HCT116 (cell line): ENCODE measurements at regions not wholly inside any gene's neighbourhood (a gene's known extent, or its start where the extent isn't known, plus 50 kb on each side); places are given as distances from the start of the nearest gene placed in this dataset.

Experiments used
- ATAC-seq: fragments of 200-7000 bp; cut with Tn5 transposase; 2 replicates; pipeline ENCODE4 v1.9.1; 2020; ENCODE audit warnings: mild to moderate bottlenecking, moderate library complexity
- BruUV-seq: library from RNA; stranded (reverse); fragments of 400-500 nt; replicated peaks from 2 replicates; lab custom pipeline; 2021; lab: Mats Ljungman, UMichigan
- CTCF ChIA-PET: fragments of 300-600 bp; sonication (Branson Sonifier 250); formaldehyde crosslinking; loops from one replicate; lab custom pipeline; 2021; ENCODE audit warnings: antibody characterized with exemption; lab: Charles Lee
- POLR2A ChIA-PET: fragments of 300-600, 350-600 bp; sonication (Branson Sonifier 250); formaldehyde crosslinking; loops from one replicate; lab custom pipeline; 2021; ENCODE audit warnings: antibody characterized with exemption; lab: Charles Lee
- RAD21 ChIA-PET, 2 experiments: fragments of 300-600 bp; sonication (Branson Sonifier 250); formaldehyde crosslinking; loops; one replicate each; lab custom pipeline; 2023; ENCODE audit warnings: low total read pairs in 2 of 2; ENCODE audit not compliant: uncharacterized antibody in 2 of 2, unreplicated experiment in 2 of 2, low non-redundant PET in 1 of 2; lab: Charles Lee
- DNase-seq: peaks from one replicate; pipeline ENCODE4 v3.0.0-alpha.2; 2010; ENCODE audit warnings: low read depth, low spot score
- H2AFZ ChIP-seq: fragments of 200-600 bp; shearing (Covaris generic), sonication (generic); 2 replicates; pipeline ENCODE4 v1.6.1; 2017; ENCODE audit warnings: low read depth, mixed run types, mixed read lengths, antibody characterized with exemption, low read length; ENCODE audit not compliant: poor library complexity, severe bottlenecking
- H3K27ac ChIP-seq: 2 replicates; pipeline ENCODE4 v1.5.1; 2012; ENCODE audit warnings: low read depth, low read length
- H3K27me3 ChIP-seq: fragments of 200-600 bp; sonication (generic); 2 replicates; pipeline ENCODE4 v1.6.1; 2016; ENCODE audit warnings: mixed run types, low read length, mixed read lengths; ENCODE audit not compliant: insufficient read depth
- H3K36me3 ChIP-seq, 2 experiments: fragments of 200-500 bp in 1 of 2; fragments of 200-600 bp in 1 of 2; sonication (Bioruptor generic) in 1 of 2; sonication (generic) in 1 of 2; 2 replicates each; pipeline versions ENCODE4 v1.5.1 to v1.6.1; 2014 to 2016; ENCODE audit warnings: low read length in 2 of 2, inconsistent platforms in 1 of 2, mixed read lengths in 1 of 2, mixed run types in 1 of 2; ENCODE audit not compliant: insufficient read depth in 2 of 2, control insufficient read depth in 1 of 2
- H3K4me1 ChIP-seq, 2 experiments: fragments of 200-600 bp in 1 of 2; sonication (generic) in 1 of 2; 2 replicates each; pipeline versions ENCODE4 v1.5.1 to v1.6.1; 2012 to 2017; ENCODE audit warnings: low read length in 2 of 2, inconsistent platforms in 1 of 2, mild to moderate bottlenecking in 1 of 2, mixed read lengths in 1 of 2, mixed run types in 1 of 2, moderate library complexity in 1 of 2; ENCODE audit not compliant: insufficient read depth in 2 of 2, control insufficient read depth in 1 of 2
- H3K4me2 ChIP-seq: fragments of 200-600 bp; sonication (generic); 2 replicates; pipeline ENCODE4 v1.6.1; 2017; ENCODE audit warnings: mixed run types, low read length, mixed read lengths
- H3K4me3 ChIP-seq, 2 experiments: fragments of 200-600 bp in 1 of 2; sonication (generic) in 1 of 2; replicated peaks in 1 of 2; 2 replicates each; pipeline ENCODE4 v1.5.1; 2011 to 2016; ENCODE audit warnings: low read length in 2 of 2, control low read depth in 1 of 2, low read depth in 1 of 2, mild to moderate bottlenecking in 1 of 2, mixed read lengths in 1 of 2, mixed run types in 1 of 2
- H3K79me2 ChIP-seq: fragments of 200-600 bp; sonication (generic); 2 replicates; pipeline ENCODE4 v1.6.1; 2017; ENCODE audit warnings: mild to moderate bottlenecking, mixed run types, low read length, moderate library complexity, mixed read lengths; ENCODE audit not compliant: insufficient read depth
- H3K9ac ChIP-seq: fragments of 200-600 bp; sonication (generic); 2 replicates; pipeline ENCODE4 v1.6.1; 2016; ENCODE audit warnings: low read length, mixed read lengths
- H3K9me2 ChIP-seq: fragments of 200-600 bp; sonication (generic), shearing (Covaris generic); 2 replicates; pipeline ENCODE4 v1.6.1; 2017; ENCODE audit warnings: mixed run types, mild to moderate bottlenecking, moderate library complexity; ENCODE audit not compliant: insufficient read depth
- H3K9me3 ChIP-seq, 2 experiments: fragments of 200-500 bp in 1 of 2; fragments of 200-600 bp in 1 of 2; sonication (Bioruptor generic) in 1 of 2; sonication (generic) in 1 of 2; 2 replicates each; pipeline ENCODE4 v1.6.1; 2014 to 2017; ENCODE audit warnings: low read length in 2 of 2, mixed read lengths in 2 of 2, inconsistent platforms in 1 of 2, low read depth in 1 of 2, mild to moderate bottlenecking in 1 of 2, mixed run types in 1 of 2, moderate library complexity in 1 of 2; ENCODE audit not compliant: control insufficient read depth in 1 of 2, insufficient read depth in 1 of 2
- H4K20me1 ChIP-seq: fragments of 200-600 bp; sonication (generic), shearing (Covaris generic); 2 replicates; pipeline ENCODE4 v1.6.1; 2017; ENCODE audit warnings: mixed run types, mild to moderate bottlenecking, moderate library complexity; ENCODE audit not compliant: insufficient read depth
- CBX3 ChIP-seq: IDR thresholded peaks from 2 replicates; pipeline ENCODE4 v1.6.1; 2012; ENCODE audit warnings: low read depth
- CEBPB ChIP-seq: IDR thresholded peaks from 2 replicates; pipeline ENCODE4 v1.6.1; 2012; ENCODE audit warnings: low read depth
- EGR1 ChIP-seq: IDR thresholded peaks from 2 replicates; pipeline ENCODE4 v1.6.1; 2012; ENCODE audit warnings: low read depth
- ELF1 ChIP-seq: IDR thresholded peaks from 2 replicates; pipeline ENCODE4 v1.6.1; 2012; ENCODE audit warnings: low read depth, borderline replicate concordance
- EZH2 ChIP-seq: fragments of 200-600 bp; sonication (generic); IDR thresholded peaks from 2 replicates; pipeline ENCODE4 v1.6.1; 2017; ENCODE audit warnings: antibody characterized with exemption, mixed run types
- FOSL1 ChIP-seq: IDR thresholded peaks from 2 replicates; pipeline ENCODE4 v1.6.1; 2012; ENCODE audit warnings: low read depth
- JUND ChIP-seq: IDR thresholded peaks from 2 replicates; pipeline ENCODE4 v1.6.1; 2012
- POLR2A ChIP-seq: IDR thresholded peaks from 2 replicates; pipeline ENCODE4 v1.7.0; 2011; ENCODE audit warnings: borderline replicate concordance; ENCODE audit not compliant: insufficient read depth, insufficient read length; ENCODE audit errors: extremely low read depth
- POLR2AphosphoS5 ChIP-seq: IDR thresholded peaks from 2 replicates; pipeline ENCODE4 v1.6.1; 2011; ENCODE audit warnings: mild to moderate bottlenecking, low read depth, low read length, moderate library complexity
- RAD21 ChIP-seq: IDR thresholded peaks from 2 replicates; pipeline ENCODE4 v1.6.1; 2012; ENCODE audit warnings: low read depth, mild to moderate bottlenecking
- SP1 ChIP-seq: IDR thresholded peaks from 2 replicates; pipeline ENCODE4 v1.6.1; 2012; ENCODE audit warnings: low read depth
- SRF ChIP-seq: IDR thresholded peaks from 2 replicates; pipeline ENCODE4 v1.6.1; 2012; ENCODE audit warnings: low read depth
- TCF7L2 ChIP-seq: IDR thresholded peaks from 2 replicates; pipeline ENCODE4 v1.7.0; 2011; ENCODE audit warnings: borderline replicate concordance, inconsistent platforms; ENCODE audit not compliant: insufficient read depth, insufficient read length; ENCODE audit errors: extremely low read depth
- YY1 ChIP-seq: IDR thresholded peaks from 2 replicates; pipeline ENCODE4 v1.6.1; 2011; ENCODE audit warnings: low read length, low read depth, moderate library complexity, mild to moderate bottlenecking; ENCODE audit not compliant: insufficient replicate concordance; ENCODE audit errors: extremely low read depth
- ZFX ChIP-seq: fragments of 450-650 bp; IDR thresholded peaks from 2 replicates; pipeline ENCODE4 v1.6.1; 2017
- ZNF274 ChIP-seq: fragments of 200-500 bp; sonication (Bioruptor generic); IDR thresholded peaks from 2 replicates; pipeline ENCODE4 v1.6.1; 2014; ENCODE audit warnings: mild to moderate bottlenecking, low read depth, low read length, inconsistent platforms
- intact Hi-C: fragments of 100-400 bp; cut with micrococcal nuclease; formaldehyde crosslinking; loops from 2 replicates; pipeline ENCODE4 v1.10.0; 2022
- TF ChIP-seq, protein P1 (sequence below): IDR thresholded peaks from 2 replicates; pipeline ENCODE4 v1.6.1; 2012
- TF ChIP-seq, protein P2 (sequence below): IDR thresholded peaks from 2 replicates; pipeline ENCODE4 v1.6.1; 2012; ENCODE audit warnings: low read depth
- TF ChIP-seq, protein P3 (sequence below), 3 experiments: fragments of 200-600 bp in 1 of 3; sonication (generic) in 1 of 3; IDR thresholded peaks in 2 of 3; conservative IDR thresholded peaks in 1 of 3; 2 replicates each; pipeline ENCODE4 v1.5.1; 2012 to 2017; ENCODE audit warnings: low read depth in 2 of 3, low read length in 2 of 3, antibody characterized with exemption in 1 of 3, borderline replicate concordance in 1 of 3, control low read depth in 1 of 3, mild to moderate bottlenecking in 1 of 3, mixed read lengths in 1 of 3, mixed run types in 1 of 3, moderate library complexity in 1 of 3; ENCODE audit not compliant: insufficient read depth in 1 of 3

DNA sequence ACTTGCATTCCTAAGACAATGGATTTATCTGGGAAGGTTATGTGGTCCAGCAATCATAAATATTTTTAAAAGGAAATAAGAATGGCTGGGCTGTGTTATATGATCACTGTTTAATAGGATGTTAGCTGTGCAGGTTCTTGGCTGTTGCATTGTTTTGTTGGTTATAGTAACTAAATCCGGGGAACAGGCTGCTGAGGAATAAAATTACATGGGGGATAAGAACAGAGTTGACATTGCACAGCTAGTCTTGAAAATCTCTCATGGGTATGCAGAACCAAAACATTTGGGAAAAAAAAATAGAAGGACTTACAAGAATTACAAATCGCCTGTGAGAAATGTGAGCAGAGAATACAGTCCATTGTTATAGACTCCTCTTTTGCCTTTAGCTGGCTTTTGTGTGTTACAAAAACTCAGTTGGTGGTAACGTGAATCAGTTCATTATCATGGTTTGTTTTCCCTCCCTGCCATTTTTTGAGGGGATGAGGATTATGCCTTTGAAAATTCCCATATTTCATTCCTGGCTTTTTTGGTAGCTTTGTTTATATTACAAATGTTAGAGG is 375.3 kb upstream of the DAB2 start:
- Histone ChIP-seq H4K20me1 (no peaks in the 10 kb centered on the region), H3K9me3 (no peaks in the 10 kb centered on the region), H2AFZ (no peak overlapping the region), H3K9me2 (no peaks in the 10 kb centered on the region), H3K36me3 (no peaks in the 10 kb centered on the region), H3K4me1 (no peaks in the 10 kb centered on the region), H3K27ac (no peak overlapping the region), H3K4me3 (no peak overlapping the region), H3K4me2 (no peak overlapping the region), H3K27me3 (no peaks in the 10 kb centered on the region), H3K79me2 (no peaks in the 10 kb centered on the region), H3K9ac (no peak overlapping the region)
- BruUV-seq = no TSS peak
- RAD21 ChIA-PET = no interaction called here
- DNase-seq (no peak), ATAC-seq (no peak)
- intact Hi-C loops = no loop called here
- TF ChIP-seq YY1 = no peak
- TF ChIP-seq, protein P1, sequence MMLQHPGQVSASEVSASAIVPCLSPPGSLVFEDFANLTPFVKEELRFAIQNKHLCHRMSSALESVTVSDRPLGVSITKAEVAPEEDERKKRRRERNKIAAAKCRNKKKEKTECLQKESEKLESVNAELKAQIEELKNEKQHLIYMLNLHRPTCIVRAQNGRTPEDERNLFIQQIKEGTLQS = no peak
- TF ChIP-seq ZFX = no peak
- no peak for TF ChIP-seq POLR2AphosphoS5
- TF ChIP-seq RAD21 = no peak
- TF ChIP-seq ZNF274 = no peak
- no peak for TF ChIP-seq CBX3
- no peak for TF ChIP-seq ELF1
- no peak for TF ChIP-seq SP1
- TF ChIP-seq JUND = no peak
- no peak for TF ChIP-seq CEBPB
- TF ChIP-seq, protein P2, sequence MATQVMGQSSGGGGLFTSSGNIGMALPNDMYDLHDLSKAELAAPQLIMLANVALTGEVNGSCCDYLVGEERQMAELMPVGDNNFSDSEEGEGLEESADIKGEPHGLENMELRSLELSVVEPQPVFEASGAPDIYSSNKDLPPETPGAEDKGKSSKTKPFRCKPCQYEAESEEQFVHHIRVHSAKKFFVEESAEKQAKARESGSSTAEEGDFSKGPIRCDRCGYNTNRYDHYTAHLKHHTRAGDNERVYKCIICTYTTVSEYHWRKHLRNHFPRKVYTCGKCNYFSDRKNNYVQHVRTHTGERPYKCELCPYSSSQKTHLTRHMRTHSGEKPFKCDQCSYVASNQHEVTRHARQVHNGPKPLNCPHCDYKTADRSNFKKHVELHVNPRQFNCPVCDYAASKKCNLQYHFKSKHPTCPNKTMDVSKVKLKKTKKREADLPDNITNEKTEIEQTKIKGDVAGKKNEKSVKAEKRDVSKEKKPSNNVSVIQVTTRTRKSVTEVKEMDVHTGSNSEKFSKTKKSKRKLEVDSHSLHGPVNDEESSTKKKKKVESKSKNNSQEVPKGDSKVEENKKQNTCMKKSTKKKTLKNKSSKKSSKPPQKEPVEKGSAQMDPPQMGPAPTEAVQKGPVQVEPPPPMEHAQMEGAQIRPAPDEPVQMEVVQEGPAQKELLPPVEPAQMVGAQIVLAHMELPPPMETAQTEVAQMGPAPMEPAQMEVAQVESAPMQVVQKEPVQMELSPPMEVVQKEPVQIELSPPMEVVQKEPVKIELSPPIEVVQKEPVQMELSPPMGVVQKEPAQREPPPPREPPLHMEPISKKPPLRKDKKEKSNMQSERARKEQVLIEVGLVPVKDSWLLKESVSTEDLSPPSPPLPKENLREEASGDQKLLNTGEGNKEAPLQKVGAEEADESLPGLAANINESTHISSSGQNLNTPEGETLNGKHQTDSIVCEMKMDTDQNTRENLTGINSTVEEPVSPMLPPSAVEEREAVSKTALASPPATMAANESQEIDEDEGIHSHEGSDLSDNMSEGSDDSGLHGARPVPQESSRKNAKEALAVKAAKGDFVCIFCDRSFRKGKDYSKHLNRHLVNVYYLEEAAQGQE = no peak
- TF ChIP-seq SRF = no peak
- TF ChIP-seq EZH2 = no peak
- TF ChIP-seq POLR2A = no peak
- TF ChIP-seq EGR1 = no peak
- TF ChIP-seq FOSL1 = no peak
- TF ChIP-seq, protein P3, sequence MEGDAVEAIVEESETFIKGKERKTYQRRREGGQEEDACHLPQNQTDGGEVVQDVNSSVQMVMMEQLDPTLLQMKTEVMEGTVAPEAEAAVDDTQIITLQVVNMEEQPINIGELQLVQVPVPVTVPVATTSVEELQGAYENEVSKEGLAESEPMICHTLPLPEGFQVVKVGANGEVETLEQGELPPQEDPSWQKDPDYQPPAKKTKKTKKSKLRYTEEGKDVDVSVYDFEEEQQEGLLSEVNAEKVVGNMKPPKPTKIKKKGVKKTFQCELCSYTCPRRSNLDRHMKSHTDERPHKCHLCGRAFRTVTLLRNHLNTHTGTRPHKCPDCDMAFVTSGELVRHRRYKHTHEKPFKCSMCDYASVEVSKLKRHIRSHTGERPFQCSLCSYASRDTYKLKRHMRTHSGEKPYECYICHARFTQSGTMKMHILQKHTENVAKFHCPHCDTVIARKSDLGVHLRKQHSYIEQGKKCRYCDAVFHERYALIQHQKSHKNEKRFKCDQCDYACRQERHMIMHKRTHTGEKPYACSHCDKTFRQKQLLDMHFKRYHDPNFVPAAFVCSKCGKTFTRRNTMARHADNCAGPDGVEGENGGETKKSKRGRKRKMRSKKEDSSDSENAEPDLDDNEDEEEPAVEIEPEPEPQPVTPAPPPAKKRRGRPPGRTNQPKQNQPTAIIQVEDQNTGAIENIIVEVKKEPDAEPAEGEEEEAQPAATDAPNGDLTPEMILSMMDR (IDR thresholded peaks at IDR 0.05 in 2 of 3, conservative IDR thresholded peaks at IDR 0.05 in 1 of 3; ENCODE audit: borderline replicate concordance in 1 of 3, insufficient read depth in 1 of 3, low read depth in 2 of 3, low read length in 2 of 3) = no peak
- TF ChIP-seq TCF7L2 = no peak
- CTCF ChIA-PET = no interaction called here
- POLR2A ChIA-PET = no interaction called here
